ENCODE measurements at regions not wholly inside any gene's neighbourhood (a gene's known extent, or its start where the extent isn't known, plus 50 kb on each side); places are given as distances from the start of the nearest gene placed in this dataset.
"Not testable (repeated sequence)": the region's sequence is repeated elsewhere in the genome, so short reads cannot be mapped to it uniquely, and the experiment has no call there.

DNA sequence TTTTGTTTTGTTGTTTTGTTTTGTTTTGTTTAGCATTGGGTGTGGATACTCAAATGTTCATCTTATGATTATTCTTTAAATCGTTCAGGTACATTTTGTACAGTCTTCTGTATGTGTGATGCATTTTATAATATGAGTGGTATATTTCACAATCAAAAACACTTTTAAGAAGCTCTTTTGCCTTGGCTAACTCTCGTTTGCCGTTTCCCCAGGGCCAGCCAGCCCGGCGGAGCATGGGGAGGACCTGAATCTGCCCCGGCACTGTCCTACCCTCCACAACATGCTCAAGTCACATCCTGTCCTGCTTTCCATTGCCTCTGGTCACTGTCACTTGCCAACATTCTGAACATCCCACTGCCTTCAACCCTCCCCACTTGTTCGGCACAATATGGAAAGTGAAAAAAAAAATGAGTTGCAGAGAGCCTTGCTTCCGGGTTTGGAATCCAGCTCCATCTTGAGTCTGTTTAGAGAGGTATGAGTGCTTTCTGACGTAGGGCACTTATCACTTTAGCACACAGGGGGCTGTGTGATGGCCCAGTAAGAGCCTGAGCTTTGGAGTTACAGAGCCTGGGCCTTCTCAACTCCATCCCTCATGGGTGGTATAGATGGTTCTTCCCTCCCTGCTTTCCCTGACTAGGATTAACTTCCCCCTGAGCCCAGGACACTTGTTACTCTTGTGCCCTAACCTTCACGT lies 109.6 kb upstream of the PLGLB2 start:
- DNase-seq (ENCODE audit: low read depth); in situ Hi-C loops (cut with HindIII; ENCODE audit: low pct_unique_long_range_greater_than_20kb, low sequenced_read_pairs): not testable (repeated sequence)

- in situ Hi-C loops (cut with HindIII; ENCODE audit: low pct_unique_long_range_greater_than_20kb, low sequenced_read_pairs); DNase-seq (ENCODE audit: low read depth): not testable (repeated sequence)
These were observed 109.0 kb upstream of the PLGLB2 start for GRCh38 chr2:87638872-87639271.

- DNase-seq (ENCODE audit: low read depth); in situ Hi-C loops (cut with HindIII; ENCODE audit: low pct_unique_long_range_greater_than_20kb, low sequenced_read_pairs): not testable (repeated sequence)
These were observed 108.0 kb upstream of the PLGLB2 start for GRCh38 chr2:87639801-87640440.

DNA sequence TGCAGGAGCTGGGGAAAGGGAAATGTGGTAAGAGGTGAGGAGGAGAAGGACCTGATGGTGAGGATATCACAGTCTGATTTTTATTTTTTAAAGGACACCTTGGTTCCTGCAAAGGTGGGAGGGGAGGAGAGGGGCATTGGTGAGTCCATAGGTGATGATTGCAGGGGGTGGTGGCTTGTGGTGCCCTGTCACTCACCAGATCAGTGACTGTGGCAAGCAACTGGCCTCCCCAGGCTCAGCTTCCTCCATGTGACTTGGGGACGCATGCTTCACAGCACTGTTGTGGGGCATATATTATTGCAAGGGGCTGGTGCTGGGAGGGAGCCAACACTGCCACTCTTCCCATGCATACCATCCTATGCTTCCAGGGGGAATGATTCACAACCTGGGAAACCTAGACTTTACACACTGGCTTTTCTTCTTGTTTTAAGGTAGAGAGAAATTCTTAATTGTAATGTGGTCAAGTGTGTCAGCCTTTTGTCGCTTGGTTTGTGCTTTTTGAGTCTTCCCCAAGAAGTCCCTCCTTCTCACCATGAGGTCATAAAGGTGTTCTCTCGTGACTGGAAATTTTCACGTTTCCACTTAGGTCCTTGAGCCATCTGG lies 106.8 kb upstream of the PLGLB2 start:
- in situ Hi-C loops (cut with HindIII; ENCODE audit: low pct_unique_long_range_greater_than_20kb, low sequenced_read_pairs) = not testable (repeated sequence)
- DNase-seq (ENCODE audit: low read depth) = peak; percentile 92

GRCh38 chr2:87643165-87643564 lies 104.7 kb upstream of the PLGLB2 start:
- DNase-seq (ENCODE audit: low read depth); in situ Hi-C loops (cut with HindIII; ENCODE audit: low pct_unique_long_range_greater_than_20kb, low sequenced_read_pairs): not testable (repeated sequence)

GRCh38 chr2:87647737-87648498 lies 100.0 kb upstream of the PLGLB2 start:
- in situ Hi-C loops (cut with HindIII; ENCODE audit: low pct_unique_long_range_greater_than_20kb, low sequenced_read_pairs); DNase-seq (ENCODE audit: low read depth): not testable (repeated sequence)

- in situ Hi-C loops (cut with HindIII; ENCODE audit: low pct_unique_long_range_greater_than_20kb, low sequenced_read_pairs) = not testable (repeated sequence)
These were observed 99.1 kb upstream of the PLGLB2 start for GRCh38 chr2:87648815-87649214.

GRCh38 chr2:87649871-87650270 lies 98.0 kb upstream of the PLGLB2 start:
- in situ Hi-C loops (cut with HindIII; ENCODE audit: low pct_unique_long_range_greater_than_20kb, low sequenced_read_pairs); DNase-seq (ENCODE audit: low read depth): not testable (repeated sequence)

More at GRCh38 chr2:87648815-87649214, 99.1 kb upstream of the PLGLB2 start:
- DNase-seq (ENCODE audit: low read depth) = not testable (repeated sequence)

DNA sequence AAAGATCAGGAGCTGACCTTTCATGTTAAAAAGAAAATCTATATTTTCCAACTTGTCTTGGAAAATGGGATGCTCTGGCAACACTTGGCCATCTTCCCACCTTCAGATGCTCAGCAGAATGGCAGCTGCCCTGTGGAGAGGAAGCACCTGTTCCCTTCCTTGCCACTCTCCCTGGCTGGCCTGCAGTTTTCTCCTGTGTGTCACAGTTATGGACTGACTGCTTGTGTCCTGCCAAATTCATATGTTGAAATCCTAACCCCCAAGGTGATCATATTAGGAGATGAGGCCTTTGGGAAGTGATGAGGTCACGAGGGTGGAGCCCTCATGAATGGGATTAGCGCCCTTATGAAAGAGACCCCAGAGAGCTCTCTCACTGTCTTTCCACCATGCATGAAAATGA lies 97.0 kb upstream of the PLGLB2 start:
- in situ Hi-C loops (cut with HindIII; ENCODE audit: low pct_unique_long_range_greater_than_20kb, low sequenced_read_pairs); DNase-seq (ENCODE audit: low read depth): not testable (repeated sequence)

- DNase-seq (ENCODE audit: low read depth); in situ Hi-C loops (cut with HindIII; ENCODE audit: low pct_unique_long_range_greater_than_20kb, low sequenced_read_pairs): not testable (repeated sequence)
These were observed 96.3 kb upstream of the PLGLB2 start for GRCh38 chr2:87651589-87651988.

- in situ Hi-C loops (cut with HindIII; ENCODE audit: low pct_unique_long_range_greater_than_20kb, low sequenced_read_pairs); DNase-seq (ENCODE audit: low read depth): not testable (repeated sequence)
These were observed 94.5 kb upstream of the PLGLB2 start for GRCh38 chr2:87653373-87653772.

DNA sequence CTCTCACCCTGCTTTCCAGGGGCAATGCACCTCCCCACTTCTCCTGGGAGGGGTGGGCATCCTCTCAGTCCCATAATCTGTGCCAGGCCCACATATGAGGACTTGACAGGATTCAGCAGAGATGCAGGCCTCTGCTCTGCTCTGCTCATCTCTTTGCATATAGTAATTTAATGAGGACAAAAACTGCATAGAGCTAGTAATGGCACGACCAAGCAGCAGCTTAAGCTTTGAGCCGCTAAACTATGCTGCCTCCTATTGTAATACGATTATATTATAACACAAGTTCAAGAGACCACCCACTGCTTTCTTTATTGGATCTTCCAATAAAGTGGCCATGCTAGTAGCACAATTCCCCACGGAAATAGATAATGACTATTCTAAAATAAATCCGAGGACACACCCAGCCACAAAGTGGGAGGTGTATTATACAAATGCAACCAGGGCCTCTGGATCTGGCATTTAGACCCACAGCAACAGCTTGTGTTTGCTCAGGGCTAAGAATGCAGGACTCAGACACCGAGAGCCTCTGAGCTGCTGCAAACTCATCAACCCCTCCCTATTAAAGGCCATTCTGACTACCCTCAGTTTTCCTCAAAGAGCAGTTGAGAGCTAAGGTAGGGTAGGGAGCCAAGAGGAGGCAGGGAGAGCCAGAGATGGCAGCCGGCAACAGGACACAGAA lies 93.6 kb upstream of the PLGLB2 start:
- in situ Hi-C loops (cut with HindIII; ENCODE audit: low pct_unique_long_range_greater_than_20kb, low sequenced_read_pairs); DNase-seq (ENCODE audit: low read depth): not testable (repeated sequence)

DNA sequence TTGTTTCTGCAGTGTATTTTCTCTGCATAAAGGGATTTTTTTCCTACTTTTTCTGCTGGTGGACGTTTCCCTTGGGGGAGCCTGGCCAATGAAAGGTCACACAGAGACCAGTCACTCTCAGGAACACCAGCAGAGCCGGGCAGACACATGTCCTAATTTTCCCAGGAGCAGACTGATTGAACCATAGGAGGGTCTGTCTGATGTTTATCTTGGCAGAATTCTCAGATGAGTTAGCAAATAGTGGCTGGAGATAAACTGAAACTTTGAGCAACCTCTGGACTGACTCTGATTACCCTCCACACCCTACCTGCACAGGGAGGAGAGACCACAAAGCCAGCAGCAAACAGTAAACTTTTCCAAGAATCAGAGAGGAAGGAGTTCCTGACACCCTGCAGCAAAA lies 90.0 kb upstream of the PLGLB2 start:
- in situ Hi-C loops (cut with HindIII; ENCODE audit: low pct_unique_long_range_greater_than_20kb, low sequenced_read_pairs) = not testable (repeated sequence)

DNA sequence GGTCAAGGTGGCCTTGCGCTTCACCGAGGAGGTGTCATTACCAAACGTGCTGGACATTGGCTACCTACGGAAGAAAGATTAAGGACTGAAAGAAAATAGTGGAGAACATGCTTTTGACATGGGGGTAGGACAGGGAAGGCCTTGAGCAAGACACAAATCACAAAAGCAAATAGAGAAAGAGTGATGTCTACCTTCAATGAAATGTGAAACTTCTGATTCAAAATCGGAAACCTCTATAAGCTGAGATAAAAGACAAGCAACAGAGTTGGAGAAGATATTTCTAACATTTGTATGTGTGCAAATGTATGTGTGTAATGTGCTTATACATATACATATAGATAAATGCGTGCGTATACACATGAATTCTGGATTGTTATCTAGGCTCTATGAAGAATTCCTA lies 89.5 kb upstream of the PLGLB2 start:
- in situ Hi-C loops (cut with HindIII; ENCODE audit: low pct_unique_long_range_greater_than_20kb, low sequenced_read_pairs); DNase-seq (ENCODE audit: low read depth): not testable (repeated sequence)

More for the DNA sequence above, 90.0 kb upstream of the PLGLB2 start:
- DNase-seq (ENCODE audit: low read depth) = not testable (repeated sequence)

- in situ Hi-C loops (cut with HindIII; ENCODE audit: low pct_unique_long_range_greater_than_20kb, low sequenced_read_pairs); DNase-seq (ENCODE audit: low read depth): not testable (repeated sequence)
These were observed 88.9 kb upstream of the PLGLB2 start for GRCh38 chr2:87658976-87659375.

DNA sequence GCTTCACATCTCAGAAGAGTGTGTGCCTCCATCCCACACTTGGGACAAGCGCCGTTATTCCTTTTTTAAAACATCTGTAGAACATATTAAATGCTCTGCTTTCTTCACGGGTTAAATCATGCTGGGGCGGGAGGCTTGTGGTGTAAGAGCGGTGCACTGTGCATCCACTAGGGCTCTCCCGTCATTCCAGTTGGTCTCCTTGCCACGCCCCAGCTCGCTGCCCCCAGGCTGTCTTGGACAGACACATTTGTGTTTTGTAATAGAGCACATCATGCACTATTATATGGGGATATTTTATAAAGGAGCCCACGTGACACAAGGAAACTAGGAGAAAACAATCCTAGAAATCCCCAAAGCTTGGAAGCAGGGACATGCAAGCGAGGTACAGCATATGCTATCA lies 87.7 kb upstream of the PLGLB2 start:
- in situ Hi-C loops (cut with HindIII; ENCODE audit: low pct_unique_long_range_greater_than_20kb, low sequenced_read_pairs); DNase-seq (ENCODE audit: low read depth): not testable (repeated sequence)

DNA sequence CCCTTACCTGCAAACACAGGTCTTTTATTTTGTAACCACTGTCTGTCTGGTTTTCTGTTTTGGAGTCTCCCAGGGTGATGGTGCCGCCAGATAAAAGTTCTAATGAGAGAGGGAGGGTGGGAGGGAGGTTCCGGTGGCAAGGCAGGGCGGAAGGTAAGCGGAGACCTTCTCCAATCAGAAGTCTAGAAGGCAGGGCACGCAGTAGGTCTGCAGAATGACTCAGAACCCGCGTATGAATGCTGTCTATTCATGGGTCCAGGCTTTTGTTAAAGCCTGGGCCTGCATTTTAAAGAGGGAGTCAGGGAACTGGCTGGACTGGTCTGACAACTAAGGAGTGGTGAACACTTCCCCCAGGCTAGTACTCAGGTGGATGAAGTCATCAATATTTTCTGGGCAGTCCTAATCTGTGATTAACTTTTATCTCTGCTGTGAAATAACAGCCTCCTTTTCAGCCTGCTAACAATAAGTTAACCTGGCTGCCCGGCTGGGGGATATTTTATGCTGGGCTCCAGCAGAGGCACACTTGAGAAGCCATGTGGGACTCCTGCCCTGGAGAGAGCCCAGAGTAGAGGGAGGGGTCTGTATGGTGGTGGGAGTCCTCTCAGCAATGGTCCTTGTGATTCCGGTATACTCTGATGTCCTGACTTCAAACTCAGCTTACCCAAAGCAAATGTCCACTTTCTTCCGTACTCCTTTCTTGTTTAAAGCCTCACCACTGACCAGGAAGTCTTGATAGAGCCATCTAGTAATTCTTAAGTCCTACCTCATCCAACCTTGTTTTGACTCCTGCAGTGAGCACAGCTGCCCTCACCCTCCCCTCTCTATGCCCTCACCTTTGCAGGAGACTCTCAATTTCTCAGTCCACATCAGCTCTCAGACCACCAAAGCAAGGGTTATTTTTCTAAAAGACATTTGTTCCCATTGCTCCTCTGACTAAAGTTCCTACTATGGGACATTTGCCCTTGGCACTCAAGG lies 85.3 kb upstream of the PLGLB2 start:
- DNase-seq (ENCODE audit: low read depth); in situ Hi-C loops (cut with HindIII; ENCODE audit: low pct_unique_long_range_greater_than_20kb, low sequenced_read_pairs): not testable (repeated sequence)

Measured in Caki2 (cell line).